Panc1 (cell line): ENCODE measurements at regions not wholly inside any gene's neighbourhood (a gene's known extent, or its start where the extent isn't known, plus 50 kb on each side); places are given as distances from the start of the nearest gene placed in this dataset.

ENCODE experiments used
- ATAC-seq: fragments of 200-7000 bp; cut with Tn5 transposase; 2 replicates; pipeline ENCODE4 v1.9.1; 2020; ENCODE audit warnings: mild to moderate bottlenecking, moderate library complexity
- BruUV-seq: library from RNA; stranded (reverse); fragments of 400-500 nt; replicated peaks from 2 replicates; lab custom pipeline; 2021; lab: Mats Ljungman, UMichigan
- CTCF ChIA-PET: fragments of 300-600 bp; sonication (Branson Sonifier 250); formaldehyde crosslinking; loops from one replicate; lab custom pipeline; 2022; ENCODE audit warnings: antibody characterized with exemption; lab: Charles Lee
- POLR2A ChIA-PET: fragments of 300-600 bp; sonication (Branson Sonifier 250); formaldehyde crosslinking; loops from one replicate; lab custom pipeline; 2022; ENCODE audit warnings: antibody characterized with exemption; lab: Charles Lee
- DNase-seq: peaks from one replicate; pipeline ENCODE4 v3.0.0-alpha.2; 2010; ENCODE audit warnings: low read depth, low spot score
- H3K27ac ChIP-seq: 2 replicates; pipeline ENCODE4 v1.5.1; 2011; ENCODE audit warnings: mild to moderate bottlenecking, low read length, inconsistent platforms
- H3K27me3 ChIP-seq: fragments of 200-500 bp; sonication (Bioruptor generic); 2 replicates; pipeline ENCODE4 v1.6.0; 2014; ENCODE audit warnings: low read length, inconsistent platforms; ENCODE audit not compliant: control insufficient read depth, insufficient read depth
- H3K36me3 ChIP-seq: fragments of 200-500 bp; sonication (Bioruptor generic); 2 replicates; pipeline ENCODE4 v1.5.1; 2014; ENCODE audit warnings: inconsistent platforms, mild to moderate bottlenecking, low read length, moderate library complexity; ENCODE audit not compliant: control insufficient read depth, insufficient read depth
- H3K4me1 ChIP-seq: 2 replicates; pipeline ENCODE4 v1.5.1; 2011; ENCODE audit warnings: inconsistent platforms, mild to moderate bottlenecking, low read length, moderate library complexity; ENCODE audit not compliant: control insufficient read depth, insufficient read depth
- H3K4me3 ChIP-seq, 2 experiments: 2 replicates each; pipeline ENCODE4 v1.5.1; 2011 to 2012; ENCODE audit warnings: low read depth in 2 of 2, low read length in 2 of 2, mild to moderate bottlenecking in 2 of 2, inconsistent platforms in 1 of 2, moderate library complexity in 1 of 2
- H3K9me3 ChIP-seq: fragments of 200-500 bp; sonication (Bioruptor generic); 2 replicates; pipeline ENCODE4 v1.5.1; 2014; ENCODE audit warnings: low read depth, mild to moderate bottlenecking, inconsistent platforms, low read length, moderate library complexity; ENCODE audit not compliant: control insufficient read depth, insufficient read depth
- POLR2AphosphoS5 ChIP-seq: IDR thresholded peaks from 2 replicates; pipeline ENCODE4 v1.6.1; 2012; ENCODE audit warnings: mild to moderate bottlenecking, low read depth, low read length, moderate library complexity
- SIN3A ChIP-seq: IDR thresholded peaks from 2 replicates; pipeline ENCODE4 v1.6.1; 2012; ENCODE audit warnings: low read depth, mild to moderate bottlenecking, low read length, moderate library complexity, borderline replicate concordance; ENCODE audit not compliant: insufficient read depth
- TCF7L2 ChIP-seq: IDR thresholded peaks from 2 replicates; pipeline ENCODE4 v1.6.1; 2011; ENCODE audit warnings: mild to moderate bottlenecking, low read depth, low read length, inconsistent platforms
- in situ Hi-C: cut with HindIII; loops from 2 replicates; pipeline ENCODE4 v1.10.0; 2016; ENCODE audit warnings: low sequenced_read_pairs, low pct_unique_long_range_greater_than_20kb
- intact Hi-C: fragments of 100-400 bp; cut with micrococcal nuclease; formaldehyde crosslinking; loops from one replicate; pipeline ENCODE4 v1.10.0; 2022; ENCODE audit not compliant: unreplicated experiment
- TF ChIP-seq, protein P1 (sequence below), 2 experiments: IDR thresholded peaks; 2 replicates each; pipeline ENCODE4 v1.6.1; 2011 to 2012; ENCODE audit warnings: low read depth in 2 of 2, control low read depth in 1 of 2, low read length in 1 of 2, mild to moderate bottlenecking in 1 of 2, moderate library complexity in 1 of 2; ENCODE audit not compliant: insufficient read depth in 1 of 2
- TF ChIP-seq, protein P2 (sequence below): fragments of 450-650 bp; IDR thresholded peaks from 2 replicates; pipeline ENCODE4 v1.5.1; 2017; ENCODE audit warnings: mild to moderate bottlenecking

DNA sequence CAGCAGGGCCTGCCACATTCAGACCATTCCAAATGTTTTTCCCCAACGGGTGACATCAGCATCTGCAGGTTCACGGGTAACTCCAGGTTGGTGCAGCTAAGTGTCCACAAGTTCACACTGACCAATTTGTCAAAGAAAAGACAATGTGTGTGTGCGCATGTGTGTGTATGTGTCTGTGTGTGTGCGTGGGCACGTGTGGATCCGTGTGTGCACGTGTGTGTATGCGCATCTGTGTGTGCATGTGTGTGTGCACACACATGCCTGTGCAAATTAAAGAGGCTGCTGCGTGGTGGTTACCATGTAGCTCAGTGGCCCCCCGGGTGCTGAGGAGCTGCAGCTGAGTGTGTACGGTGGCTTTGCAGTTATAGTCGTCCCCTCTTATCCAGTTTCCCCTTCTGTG is 187.4 kb downstream of the TMEM18 start:
- ChIA-PET POLR2A (no interaction called here), CTCF (no interaction called here)
- intact Hi-C loops (no loop called here), in situ Hi-C loops (no loop called here)
- BruUV-seq, result no TSS peak
- Histone ChIP-seq H3K4me3 (no peak overlapping the region), H3K27ac (no peak overlapping the region), H3K9me3 (no peaks in the 10 kb centered on the region), H3K4me1 (no peaks in the 10 kb centered on the region), H3K27me3 (peaks cover 10% of the 10 kb centered on the region), H3K36me3 (no peaks in the 10 kb centered on the region)
- no peak for ATAC-seq
- DNase-seq, result no peak
- TF ChIP-seq SIN3A (no peak), POLR2AphosphoS5 (no peak), TCF7L2 (no peak)
- TF ChIP-seq, protein P1, sequence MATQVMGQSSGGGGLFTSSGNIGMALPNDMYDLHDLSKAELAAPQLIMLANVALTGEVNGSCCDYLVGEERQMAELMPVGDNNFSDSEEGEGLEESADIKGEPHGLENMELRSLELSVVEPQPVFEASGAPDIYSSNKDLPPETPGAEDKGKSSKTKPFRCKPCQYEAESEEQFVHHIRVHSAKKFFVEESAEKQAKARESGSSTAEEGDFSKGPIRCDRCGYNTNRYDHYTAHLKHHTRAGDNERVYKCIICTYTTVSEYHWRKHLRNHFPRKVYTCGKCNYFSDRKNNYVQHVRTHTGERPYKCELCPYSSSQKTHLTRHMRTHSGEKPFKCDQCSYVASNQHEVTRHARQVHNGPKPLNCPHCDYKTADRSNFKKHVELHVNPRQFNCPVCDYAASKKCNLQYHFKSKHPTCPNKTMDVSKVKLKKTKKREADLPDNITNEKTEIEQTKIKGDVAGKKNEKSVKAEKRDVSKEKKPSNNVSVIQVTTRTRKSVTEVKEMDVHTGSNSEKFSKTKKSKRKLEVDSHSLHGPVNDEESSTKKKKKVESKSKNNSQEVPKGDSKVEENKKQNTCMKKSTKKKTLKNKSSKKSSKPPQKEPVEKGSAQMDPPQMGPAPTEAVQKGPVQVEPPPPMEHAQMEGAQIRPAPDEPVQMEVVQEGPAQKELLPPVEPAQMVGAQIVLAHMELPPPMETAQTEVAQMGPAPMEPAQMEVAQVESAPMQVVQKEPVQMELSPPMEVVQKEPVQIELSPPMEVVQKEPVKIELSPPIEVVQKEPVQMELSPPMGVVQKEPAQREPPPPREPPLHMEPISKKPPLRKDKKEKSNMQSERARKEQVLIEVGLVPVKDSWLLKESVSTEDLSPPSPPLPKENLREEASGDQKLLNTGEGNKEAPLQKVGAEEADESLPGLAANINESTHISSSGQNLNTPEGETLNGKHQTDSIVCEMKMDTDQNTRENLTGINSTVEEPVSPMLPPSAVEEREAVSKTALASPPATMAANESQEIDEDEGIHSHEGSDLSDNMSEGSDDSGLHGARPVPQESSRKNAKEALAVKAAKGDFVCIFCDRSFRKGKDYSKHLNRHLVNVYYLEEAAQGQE (IDR thresholded peaks at IDR 0.05; ENCODE audit: insufficient read depth in 1 of 2, low read depth in 2 of 2, low read length in 1 of 2), result no peak
- TF ChIP-seq, protein P2, sequence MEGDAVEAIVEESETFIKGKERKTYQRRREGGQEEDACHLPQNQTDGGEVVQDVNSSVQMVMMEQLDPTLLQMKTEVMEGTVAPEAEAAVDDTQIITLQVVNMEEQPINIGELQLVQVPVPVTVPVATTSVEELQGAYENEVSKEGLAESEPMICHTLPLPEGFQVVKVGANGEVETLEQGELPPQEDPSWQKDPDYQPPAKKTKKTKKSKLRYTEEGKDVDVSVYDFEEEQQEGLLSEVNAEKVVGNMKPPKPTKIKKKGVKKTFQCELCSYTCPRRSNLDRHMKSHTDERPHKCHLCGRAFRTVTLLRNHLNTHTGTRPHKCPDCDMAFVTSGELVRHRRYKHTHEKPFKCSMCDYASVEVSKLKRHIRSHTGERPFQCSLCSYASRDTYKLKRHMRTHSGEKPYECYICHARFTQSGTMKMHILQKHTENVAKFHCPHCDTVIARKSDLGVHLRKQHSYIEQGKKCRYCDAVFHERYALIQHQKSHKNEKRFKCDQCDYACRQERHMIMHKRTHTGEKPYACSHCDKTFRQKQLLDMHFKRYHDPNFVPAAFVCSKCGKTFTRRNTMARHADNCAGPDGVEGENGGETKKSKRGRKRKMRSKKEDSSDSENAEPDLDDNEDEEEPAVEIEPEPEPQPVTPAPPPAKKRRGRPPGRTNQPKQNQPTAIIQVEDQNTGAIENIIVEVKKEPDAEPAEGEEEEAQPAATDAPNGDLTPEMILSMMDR, result no peak

- no peaks in the 10 kb centered on the region for H3K4me1 ChIP-seq
- no peak overlapping the region for H3K27ac ChIP-seq
- no peaks in the 10 kb centered on the region for H3K36me3 ChIP-seq
- H3K9me3 ChIP-seq, result no peaks in the 10 kb centered on the region
- TF ChIP-seq, protein P1 (IDR thresholded peaks at IDR 0.05; ENCODE audit: insufficient read depth in 1 of 2, low read depth in 2 of 2, low read length in 1 of 2), result no peak
- TF ChIP-seq, protein P2, result no peak
- TF ChIP-seq TCF7L2 (no peak), POLR2AphosphoS5 (no peak), SIN3A (no peak)
- ChIA-PET CTCF (no interaction called here), POLR2A (no interaction called here)
- no TSS peak for BruUV-seq
- in situ Hi-C loops, result no loop called here
- DNase-seq, result no peak
- intact Hi-C loops, result no loop called here
- peaks cover 10% of the 10 kb centered on the region for H3K27me3 ChIP-seq
- ATAC-seq, result no peak
- no peak overlapping the region for H3K4me3 ChIP-seq
These were observed 188.1 kb downstream of the TMEM18 start for GRCh38 chr2:489084-489483.
